C4-2B (cell line): ENCODE measurements at regions not wholly inside any gene's neighbourhood (a gene's known extent, or its start where the extent isn't known, plus 50 kb on each side); places are given as distances from the start of the nearest gene placed in this dataset.

ENCODE experiments used
- H3K27ac ChIP-seq: fragments of 450-650 bp; 2 replicates; pipeline ENCODE4 v1.5.1; 2017
- CTCF ChIP-seq: fragments of 450-650 bp; conservative IDR thresholded peaks from 2 replicates; pipeline ENCODE4 v1.5.1; 2017; ENCODE audit warnings: mild to moderate bottlenecking
- ZFX ChIP-seq: fragments of 450-650 bp; IDR thresholded peaks from 2 replicates; pipeline ENCODE4 v1.6.1; 2017

GRCh38 chr3:127409421-127410136 is 121.7 kb upstream of the PRR20G start:
- TF ChIP-seq CTCF: no peak
- TF ChIP-seq ZFX: no peak

GRCh38 chr3:127408684-127409420 is 121.0 kb upstream of the PRR20G start:
- TF ChIP-seq CTCF (no peak), ZFX (no peak)
- no peak overlapping the region for H3K27ac ChIP-seq

More at GRCh38 chr3:127409421-127410136, 121.7 kb upstream of the PRR20G start:
- H3K27ac ChIP-seq: no peak overlapping the region

- H3K27ac ChIP-seq: no peak overlapping the region
- TF ChIP-seq CTCF (no peak), ZFX (no peak)
Measured at GRCh38 chr3:127408022-127408683, 120.3 kb upstream of the PRR20G start.

- H3K27ac ChIP-seq: no peak overlapping the region
- TF ChIP-seq ZFX (no peak), CTCF (no peak)
Measured at GRCh38 chr3:127407026-127407939, 119.4 kb upstream of the PRR20G start.

GRCh38 chr3:127406309-127407025 is 118.6 kb upstream of the PRR20G start:
- TF ChIP-seq ZFX (no peak), CTCF (no peak; the same call in 1 of the 2 replicates)
- H3K27ac ChIP-seq: no peak overlapping the region

GRCh38 chr3:127405791-127406190 is 117.9 kb upstream of the PRR20G start:
- TF ChIP-seq CTCF: no peak
- TF ChIP-seq ZFX: no peak
- H3K27ac ChIP-seq: no peak overlapping the region
